ENCODE measurements at regions not wholly inside any gene's neighbourhood (a gene's known extent, or its start where the extent isn't known, plus 50 kb on each side); places are given as distances from the start of the nearest gene placed in this dataset.

- TF ChIP-seq E2F6 (IDR thresholded peaks at IDR 0.05; ENCODE audit: borderline replicate concordance in 1 of 2, extremely low read depth in 1 of 2, insufficient read depth in 1 of 2, insufficient read length in 1 of 2, low read depth in 1 of 2, low read length in 1 of 2, poor library complexity in 1 of 2, severe bottlenecking in 1 of 2), result no peak
- no peak for TF ChIP-seq FOXM1 (IDR thresholded peaks at IDR 0.05; ENCODE audit: low read depth)
- no peak for TF ChIP-seq FOXM1 (CRISPR knock-in tag; IDR thresholded peaks at IDR 0.05; ENCODE audit: low read depth)
- TF ChIP-seq ZNF224 (CRISPR knock-in tag; IDR thresholded peaks at IDR 0.05), result no peak
- no peak for TF ChIP-seq FIP1L1 (IDR thresholded peaks at IDR 0.05; ENCODE audit: low read depth, low read length, poor library complexity, severe bottlenecking)
- TF ChIP-seq ZNF212 (CRISPR knock-in tag; IDR thresholded peaks at IDR 0.05), result no peak
- no peak for TF ChIP-seq DACH1 (IDR thresholded peaks at IDR 0.05; ENCODE audit: partially characterized antibody)
- TF ChIP-seq RCOR1 (IDR thresholded peaks at IDR 0.05; ENCODE audit: borderline replicate concordance in 1 of 2, low read depth in 2 of 2, low read length in 2 of 2), result 0 out of 4 replicates have a peak, but pooled peaks of 1 of the 2 experiments have one; percentile 17
- no peak for TF ChIP-seq PHF8 (IDR thresholded peaks at IDR 0.05; ENCODE audit: borderline replicate concordance, low read length)
- TF ChIP-seq, protein P1, sequence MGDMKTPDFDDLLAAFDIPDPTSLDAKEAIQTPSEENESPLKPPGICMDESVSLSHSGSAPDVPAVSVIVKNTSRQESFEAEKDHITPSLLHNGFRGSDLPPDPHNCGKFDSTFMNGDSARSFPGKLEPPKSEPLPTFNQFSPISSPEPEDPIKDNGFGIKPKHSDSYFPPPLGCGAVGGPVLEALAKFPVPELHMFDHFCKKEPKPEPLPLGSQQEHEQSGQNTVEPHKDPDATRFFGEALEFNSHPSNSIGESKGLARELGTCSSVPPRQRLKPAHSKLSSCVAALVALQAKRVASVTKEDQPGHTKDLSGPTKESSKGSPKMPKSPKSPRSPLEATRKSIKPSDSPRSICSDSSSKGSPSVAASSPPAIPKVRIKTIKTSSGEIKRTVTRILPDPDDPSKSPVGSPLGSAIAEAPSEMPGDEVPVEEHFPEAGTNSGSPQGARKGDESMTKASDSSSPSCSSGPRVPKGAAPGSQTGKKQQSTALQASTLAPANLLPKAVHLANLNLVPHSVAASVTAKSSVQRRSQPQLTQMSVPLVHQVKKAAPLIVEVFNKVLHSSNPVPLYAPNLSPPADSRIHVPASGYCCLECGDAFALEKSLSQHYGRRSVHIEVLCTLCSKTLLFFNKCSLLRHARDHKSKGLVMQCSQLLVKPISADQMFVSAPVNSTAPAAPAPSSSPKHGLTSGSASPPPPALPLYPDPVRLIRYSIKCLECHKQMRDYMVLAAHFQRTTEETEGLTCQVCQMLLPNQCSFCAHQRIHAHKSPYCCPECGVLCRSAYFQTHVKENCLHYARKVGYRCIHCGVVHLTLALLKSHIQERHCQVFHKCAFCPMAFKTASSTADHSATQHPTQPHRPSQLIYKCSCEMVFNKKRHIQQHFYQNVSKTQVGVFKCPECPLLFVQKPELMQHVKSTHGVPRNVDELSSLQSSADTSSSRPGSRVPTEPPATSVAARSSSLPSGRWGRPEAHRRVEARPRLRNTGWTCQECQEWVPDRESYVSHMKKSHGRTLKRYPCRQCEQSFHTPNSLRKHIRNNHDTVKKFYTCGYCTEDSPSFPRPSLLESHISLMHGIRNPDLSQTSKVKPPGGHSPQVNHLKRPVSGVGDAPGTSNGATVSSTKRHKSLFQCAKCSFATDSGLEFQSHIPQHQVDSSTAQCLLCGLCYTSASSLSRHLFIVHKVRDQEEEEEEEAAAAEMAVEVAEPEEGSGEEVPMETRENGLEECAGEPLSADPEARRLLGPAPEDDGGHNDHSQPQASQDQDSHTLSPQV (IDR thresholded peaks at IDR 0.05), result peak; percentile 88
- no peak for TF ChIP-seq SMAD3 (CRISPR knock-in tag; conservative IDR thresholded peaks at IDR 0.05)
- TF ChIP-seq HNRNPH1 (optimal IDR thresholded peaks at IDR 0.05; ENCODE audit: low read depth, low read length), result no peak
- no peak for TF ChIP-seq ZNF436 (CRISPR knock-in tag; IDR thresholded peaks at IDR 0.05)
- TF ChIP-seq CTCF (IDR thresholded peaks at IDR 0.05 in 2 of 3, conservative IDR thresholded peaks at IDR 0.05 in 1 of 3; ENCODE audit: insufficient read depth in 2 of 3, low read depth in 1 of 3, low read length in 3 of 3), result no peak
- TF ChIP-seq KLF1 (tag; IDR thresholded peaks at IDR 0.05), result no peak
- no peak for TF ChIP-seq RBM34 (IDR thresholded peaks at IDR 0.05; ENCODE audit: borderline replicate concordance, insufficient read depth, low read length)
- TF ChIP-seq ARNT (IDR thresholded peaks at IDR 0.05), result no peak
- TF ChIP-seq CCNT2 (IDR thresholded peaks at IDR 0.05; ENCODE audit: borderline replicate concordance, extremely low read depth, insufficient read length, low read depth, low read length), result no peak
- peak; percentile 33; the same call in 1 of the 2 replicates for TF ChIP-seq EP400 (IDR thresholded peaks at IDR 0.05)
- TF ChIP-seq ZNF140 (CRISPR knock-in tag; IDR thresholded peaks at IDR 0.05), result no peak
- TF ChIP-seq ATF7 (IDR thresholded peaks at IDR 0.05), result no peak
- no peak for TF ChIP-seq PHF20 (IDR thresholded peaks at IDR 0.05; ENCODE audit: partially characterized antibody)
Measured at GRCh38 chr20:22924046-22924737, 110.9 kb upstream of the SSTR4 start (continued).

Data from K562 (cell line).